Trophoblast cell (in vitro differentiated cells and primary cell): ENCODE measurements at regions not wholly inside any gene's neighbourhood (a gene's known extent, or its start where the extent isn't known, plus 50 kb on each side); places are given as distances from the start of the nearest gene placed in this dataset.

Experiments
- DNase-seq, 2 donors: peaks; one replicate each; pipeline ENCODE4 v3.0.0-alpha.2; 2016
- H2AFZ ChIP-seq: 2 replicates; pipeline ENCODE4 v1.6.1; 2013; ENCODE audit warnings: low read length, moderate library complexity, mild to moderate bottlenecking; ENCODE audit not compliant: insufficient read depth, poor library complexity
- H2AK5ac ChIP-seq: 2 replicates; pipeline ENCODE4 v1.6.1; 2013; ENCODE audit warnings: mild to moderate bottlenecking, low read length
- H2BK120ac ChIP-seq: 2 replicates; pipeline ENCODE4 v1.6.1; 2013; ENCODE audit warnings: low read length, mild to moderate bottlenecking, moderate library complexity; ENCODE audit not compliant: insufficient read depth, poor library complexity
- H2BK12ac ChIP-seq: 2 replicates; pipeline ENCODE4 v1.6.1; 2013; ENCODE audit warnings: mild to moderate bottlenecking, low read length, moderate library complexity
- H2BK5ac ChIP-seq: 2 replicates; pipeline ENCODE4 v1.6.1; 2013; ENCODE audit warnings: low read length, low read depth, moderate library complexity, mild to moderate bottlenecking; ENCODE audit not compliant: poor library complexity
- H3K14ac ChIP-seq: 2 replicates; pipeline ENCODE4 v1.6.1; 2013; ENCODE audit warnings: mild to moderate bottlenecking, low read length
- H3K18ac ChIP-seq: 2 replicates; pipeline ENCODE4 v1.6.1; 2013; ENCODE audit warnings: mild to moderate bottlenecking, low read length
- H3K23ac ChIP-seq: 2 replicates; pipeline ENCODE4 v1.6.1; 2013; ENCODE audit warnings: low read length
- H3K27ac ChIP-seq: 2 replicates; pipeline ENCODE4 v1.5.1; 2013; ENCODE audit warnings: low read depth, mild to moderate bottlenecking, inconsistent platforms, low read length, moderate library complexity
- H3K27me3 ChIP-seq: 2 replicates; pipeline ENCODE4 v1.6.1; 2013; ENCODE audit warnings: inconsistent platforms, mild to moderate bottlenecking, low read length, moderate library complexity; ENCODE audit not compliant: insufficient read depth
- H3K36me3 ChIP-seq, 2 experiments: 1 replicate in 1 of 2; 2 replicates in 1 of 2; pipeline ENCODE4 v1.6.1; 2013; ENCODE audit warnings: low read length in 2 of 2, mild to moderate bottlenecking in 2 of 2, moderate library complexity in 1 of 2; ENCODE audit not compliant: insufficient read depth in 2 of 2, control insufficient read depth in 1 of 2
- H3K4ac ChIP-seq: 2 replicates; pipeline ENCODE4 v1.6.1; 2013; ENCODE audit warnings: low read depth, mild to moderate bottlenecking, low read length, moderate library complexity
- H3K4me1 ChIP-seq, 2 experiments: 1 replicate in 1 of 2; 2 replicates in 1 of 2; pipeline ENCODE4 v1.6.1; 2013; ENCODE audit warnings: low read length in 2 of 2, mild to moderate bottlenecking in 2 of 2, moderate library complexity in 1 of 2; ENCODE audit not compliant: insufficient read depth in 2 of 2, control insufficient read depth in 1 of 2
- H3K4me2 ChIP-seq: 2 replicates; pipeline ENCODE4 v1.6.1; 2013; ENCODE audit warnings: inconsistent platforms, mild to moderate bottlenecking, low read length, moderate library complexity
- H3K4me3 ChIP-seq: 2 replicates; pipeline ENCODE4 v1.5.1; 2013; ENCODE audit warnings: mild to moderate bottlenecking, low read depth, low read length, inconsistent platforms
- H3K79me1 ChIP-seq: one replicate; pipeline ENCODE4 v1.6.1; 2013; ENCODE audit warnings: low read length
- H3K79me2 ChIP-seq: 2 replicates; pipeline ENCODE4 v1.6.1; 2013; ENCODE audit warnings: low read length, mild to moderate bottlenecking; ENCODE audit not compliant: control insufficient read depth, insufficient read depth, poor library complexity
- H3K9ac ChIP-seq: 2 replicates; pipeline ENCODE4 v1.6.1; 2013; ENCODE audit warnings: mild to moderate bottlenecking, low read length
- H3K9me3 ChIP-seq: 2 replicates; pipeline ENCODE4 v1.6.1; 2013; ENCODE audit warnings: low read depth, mild to moderate bottlenecking, control low read depth, inconsistent platforms, low read length; ENCODE audit not compliant: insufficient read depth
- H4K12ac ChIP-seq: 2 replicates; pipeline ENCODE4 v1.6.1; 2013; ENCODE audit warnings: low read depth, mild to moderate bottlenecking, low read length, moderate library complexity
- H4K8ac ChIP-seq: 2 replicates; pipeline ENCODE4 v1.6.1; 2013; ENCODE audit warnings: low read depth, mild to moderate bottlenecking, low read length, moderate library complexity
- H4K91ac ChIP-seq: one replicate; pipeline ENCODE4 v1.6.1; 2013; ENCODE audit warnings: low read depth, mild to moderate bottlenecking, low read length, moderate library complexity
- WGBS: extraction: QIAGEN DNeasy Blood & Tissue Kit; methylation state at CpG from one replicate; pipeline ENCODE4 v1.1.7; 2013; ENCODE audit warnings: missing lambda C conversion rate; ENCODE audit not compliant: insufficient read length, insufficient coverage; ENCODE audit errors: extremely low coverage; 5-methylcytosine and 5-hydroxymethylcytosine counted together

DNA sequence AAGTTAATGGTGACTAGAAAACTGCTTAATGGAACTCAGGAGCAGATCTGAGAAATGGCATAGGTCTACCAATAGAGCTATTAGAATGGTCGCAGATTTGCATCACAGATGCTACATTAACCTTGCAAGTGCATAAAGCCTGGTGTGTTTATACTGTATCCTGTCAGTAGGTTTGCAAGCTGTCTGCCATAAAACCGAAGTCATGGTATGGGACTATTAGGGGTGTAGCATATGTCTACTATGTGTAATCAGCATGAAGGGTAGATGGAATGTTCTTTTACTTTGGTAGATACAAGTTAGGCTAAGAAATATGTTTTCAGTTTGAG lies 574.2 kb upstream of the ADGRL2 start:
- H3K14ac ChIP-seq: no peak overlapping the region
- H3K9me3 ChIP-seq: peaks cover 1% of the 10 kb centered on the region
- no peak overlapping the region for H2BK12ac ChIP-seq
- H3K36me3 ChIP-seq: no peaks in the 10 kb centered on the region
- H3K4me1 ChIP-seq: no peaks in the 10 kb centered on the region
- no peak overlapping the region for H2AFZ ChIP-seq
- H2AK5ac ChIP-seq: no peak overlapping the region
- no peak overlapping the region for H3K18ac ChIP-seq
- H3K27ac ChIP-seq: no peak overlapping the region
- DNase-seq: no peak
- no peak overlapping the region for H2BK5ac ChIP-seq
- H3K23ac ChIP-seq: no peak overlapping the region
- H2BK120ac ChIP-seq: no peak overlapping the region
- H4K12ac ChIP-seq: no peak overlapping the region
- no peaks in the 10 kb centered on the region for H3K79me1 ChIP-seq
- no CpG with 5 or more reads among the region's 2 CpGs for WGBS
- no peak overlapping the region for H3K9ac ChIP-seq
- no peak overlapping the region for H3K4ac ChIP-seq
- H4K8ac ChIP-seq: no peak overlapping the region
- no peak overlapping the region for H3K4me2 ChIP-seq
- H4K91ac ChIP-seq: no peak overlapping the region
- H3K79me2 ChIP-seq: no peaks in the 10 kb centered on the region
- no peak overlapping the region for H3K4me3 ChIP-seq
- H3K27me3 ChIP-seq: no peaks in the 10 kb centered on the region

- Histone ChIP-seq H3K9ac (no peak overlapping the region), H4K91ac (no peak overlapping the region), H3K4me3 (no peak overlapping the region), H2BK5ac (no peak overlapping the region), H3K18ac (no peak overlapping the region), H2AFZ (no peak overlapping the region), H4K8ac (no peak overlapping the region), H3K27me3 (no peaks in the 10 kb centered on the region), H4K12ac (no peak overlapping the region), H3K4me2 (no peak overlapping the region), H3K27ac (no peak overlapping the region), H3K9me3 (peaks cover 3% of the 10 kb centered on the region), H3K79me1 (no peaks in the 10 kb centered on the region), H3K4me1 (no peaks in the 10 kb centered on the region), H3K79me2 (no peaks in the 10 kb centered on the region), H3K4ac (no peak overlapping the region), H3K36me3 (no peaks in the 10 kb centered on the region), H2AK5ac (no peak overlapping the region), H3K23ac (no peak overlapping the region), H2BK12ac (no peak overlapping the region), H3K14ac (no peak overlapping the region), H2BK120ac (no peak overlapping the region)
- no peak for DNase-seq
- WGBS: no CpG with 5 or more reads among the region's 7 CpGs
These were observed 574.7 kb upstream of the ADGRL2 start for GRCh38 chr1:81225789-81226602.

- no peak for DNase-seq
- no peak overlapping the region for H3K4me3 ChIP-seq
- H2BK120ac ChIP-seq: no peak overlapping the region
- no peak overlapping the region for H2BK12ac ChIP-seq
- H3K14ac ChIP-seq: no peak overlapping the region
- no peak overlapping the region for H3K18ac ChIP-seq
- no peak overlapping the region for H3K9ac ChIP-seq
- H3K36me3 ChIP-seq: no peaks in the 10 kb centered on the region
- no peak overlapping the region for H4K91ac ChIP-seq
- no peak overlapping the region for H3K4me2 ChIP-seq
- H3K4ac ChIP-seq: no peak overlapping the region
- H3K9me3 ChIP-seq: peaks cover 3% of the 10 kb centered on the region
- H3K27ac ChIP-seq: no peak overlapping the region
- no peak overlapping the region for H2AK5ac ChIP-seq
- H3K79me1 ChIP-seq: no peaks in the 10 kb centered on the region
- H2BK5ac ChIP-seq: no peak overlapping the region
- H3K79me2 ChIP-seq: no peaks in the 10 kb centered on the region
- no peak overlapping the region for H3K23ac ChIP-seq
- no peaks in the 10 kb centered on the region for H3K4me1 ChIP-seq
- no peak overlapping the region for H2AFZ ChIP-seq
- no peak overlapping the region for H4K12ac ChIP-seq
- H4K8ac ChIP-seq: no peak overlapping the region
- no peaks in the 10 kb centered on the region for H3K27me3 ChIP-seq
These were observed 576.5 kb upstream of the ADGRL2 start for GRCh38 chr1:81224222-81224621.

DNA sequence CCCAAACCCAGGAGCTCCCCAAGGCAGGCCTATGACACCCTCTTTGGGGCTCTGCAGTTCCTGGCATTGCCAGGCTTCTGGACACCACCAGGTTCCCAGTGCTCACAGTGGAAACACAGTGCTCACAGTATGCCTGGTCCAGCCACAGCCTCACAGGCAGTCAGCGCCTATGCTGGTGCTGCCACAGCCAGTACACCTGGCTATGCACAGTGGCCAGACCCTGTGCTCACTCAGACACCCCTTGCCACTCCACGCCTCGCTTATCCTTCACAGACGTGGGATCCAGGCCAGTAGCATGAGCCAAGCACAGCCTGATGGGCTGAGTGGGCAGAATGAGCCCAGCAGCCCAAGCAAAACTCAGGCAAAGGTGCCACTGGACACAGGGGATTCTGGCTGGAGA lies 579.2 kb upstream of the ADGRL2 start:
- H4K91ac ChIP-seq: no peak overlapping the region
- no peak overlapping the region for H3K4me2 ChIP-seq
- no peak overlapping the region for H2AK5ac ChIP-seq
- WGBS: no CpG with 5 or more reads among the region's 4 CpGs
- H3K4me3 ChIP-seq: no peak overlapping the region
- no peaks in the 10 kb centered on the region for H3K79me1 ChIP-seq
- no peak overlapping the region for H4K8ac ChIP-seq
- no peak overlapping the region for H2BK5ac ChIP-seq
- H3K9ac ChIP-seq: no peak overlapping the region
- H2BK120ac ChIP-seq: no peak overlapping the region
- no peaks in the 10 kb centered on the region for H3K79me2 ChIP-seq
- H3K18ac ChIP-seq: no peak overlapping the region
- no peaks in the 10 kb centered on the region for H3K36me3 ChIP-seq
- no peak overlapping the region for H3K27ac ChIP-seq
- H3K27me3 ChIP-seq: no peaks in the 10 kb centered on the region
- peaks cover 3% of the 10 kb centered on the region for H3K9me3 ChIP-seq
- H3K14ac ChIP-seq: no peak overlapping the region
- DNase-seq: no peak
- no peak overlapping the region for H3K4ac ChIP-seq
- H3K23ac ChIP-seq: no peak overlapping the region
- no peaks in the 10 kb centered on the region for H3K4me1 ChIP-seq
- H2AFZ ChIP-seq: no peak overlapping the region
- H2BK12ac ChIP-seq: no peak overlapping the region
- no peak overlapping the region for H4K12ac ChIP-seq
